PC-3 (cell line): ENCODE measurements at regions not wholly inside any gene's neighbourhood (a gene's known extent, or its start where the extent isn't known, plus 50 kb on each side); places are given as distances from the start of the nearest gene placed in this dataset.

Source experiments
- ATAC-seq: fragments of 200-7000 bp; cut with Tn5 transposase; 2 replicates; pipeline ENCODE4 v1.9.1; 2020; ENCODE audit warnings: mild to moderate bottlenecking, moderate library complexity
- BruUV-seq: library from RNA; stranded (reverse); fragments of 400-500 nt; replicated peaks from 2 replicates; lab custom pipeline; 2021; lab: Mats Ljungman, UMichigan
- CTCF ChIA-PET: fragments of 300-600 bp; sonication (Branson Sonifier 250); formaldehyde crosslinking; loops from one replicate; lab custom pipeline; 2022; ENCODE audit warnings: antibody characterized with exemption; lab: Charles Lee
- POLR2A ChIA-PET: fragments of 300-600 bp; sonication (Branson Sonifier 250); formaldehyde crosslinking; loops from one replicate; lab custom pipeline; 2022; ENCODE audit warnings: antibody characterized with exemption; ENCODE audit not compliant: unreplicated experiment; lab: Charles Lee
- DNase-seq: peaks from one replicate; pipeline ENCODE4 v3.0.0-alpha.2; 2015
- H2AFZ ChIP-seq: fragments of 300-600 bp; sonication (generic); 2 replicates; pipeline ENCODE4 v1.6.0; 2016; ENCODE audit warnings: antibody characterized with exemption, low read length
- H3F3A ChIP-seq: fragments of 300-600 bp; sonication (generic); one replicate; pipeline ENCODE4 v1.6.0; 2017; ENCODE audit warnings: antibody characterized with exemption, low read length, control low read depth, mild to moderate bottlenecking; ENCODE audit not compliant: unreplicated experiment
- H3K27ac ChIP-seq: fragments of 300-600 bp; sonication (generic); 2 replicates; pipeline ENCODE4 v1.5.1; 2016; ENCODE audit warnings: mild to moderate bottlenecking, low read length
- H3K27me3 ChIP-seq: fragments of 300-600 bp; sonication (generic); 2 replicates; pipeline ENCODE4 v1.6.1; 2016; ENCODE audit warnings: low read length, mixed read lengths
- H3K36me3 ChIP-seq: fragments of 300-600 bp; sonication (generic); 2 replicates; pipeline ENCODE4 v1.6.1; 2016; ENCODE audit warnings: low read depth, mixed run types, low read length, mixed read lengths
- H3K4me1 ChIP-seq: fragments of 300-600 bp; sonication (generic); 2 replicates; pipeline ENCODE4 v1.5.1; 2016; ENCODE audit warnings: low read length; ENCODE audit not compliant: insufficient read depth
- H3K4me2 ChIP-seq: fragments of 300-600 bp; sonication (generic); 2 replicates; pipeline ENCODE4 v1.6.0; 2016; ENCODE audit warnings: low read length
- H3K4me3 ChIP-seq: fragments of 300-600 bp; sonication (generic); 2 replicates; pipeline ENCODE4 v1.5.1; 2016; ENCODE audit warnings: mild to moderate bottlenecking, low read length, mixed read lengths
- H3K79me2 ChIP-seq: fragments of 300-600 bp; sonication (generic); 2 replicates; pipeline ENCODE4 v1.6.1; 2017; ENCODE audit warnings: low read length, mixed read lengths
- H3K9ac ChIP-seq: fragments of 300-600 bp; sonication (generic); 2 replicates; pipeline ENCODE4 v1.6.0; 2016; ENCODE audit warnings: mild to moderate bottlenecking, low read length
- H3K9me2 ChIP-seq: fragments of 300-600 bp; sonication (generic); replicated peaks from 2 replicates; pipeline ENCODE4 v1.6.1; 2016; ENCODE audit warnings: mixed run types, low read length, mixed read lengths
- H3K9me3 ChIP-seq: fragments of 300-600 bp; sonication (generic); 2 replicates; pipeline ENCODE4 v1.6.1; 2016; ENCODE audit warnings: low read length, mixed read lengths
- H4K20me1 ChIP-seq: fragments of 300-600 bp; sonication (generic); 2 replicates; pipeline ENCODE4 v1.6.1; 2016; ENCODE audit warnings: low read length, mixed read lengths
- CTCF ChIP-seq: fragments of 300-600 bp; sonication (generic); conservative IDR thresholded peaks from 2 replicates; pipeline ENCODE4 v1.5.1; 2017; ENCODE audit warnings: antibody characterized with exemption, low read depth, mild to moderate bottlenecking, low read length
- EZH2 ChIP-seq: fragments of 300-600 bp; sonication (generic); IDR thresholded peaks from one replicate; pipeline ENCODE4 v1.6.1; 2017; ENCODE audit warnings: antibody characterized with exemption, mild to moderate bottlenecking, low read length; ENCODE audit not compliant: unreplicated experiment
- EZH2phosphoT487 ChIP-seq: fragments of 300-600 bp; sonication (generic); IDR thresholded peaks from 2 replicates; pipeline ENCODE4 v1.6.1; 2018; ENCODE audit warnings: mild to moderate bottlenecking, antibody characterized with exemption, low read length, borderline replicate concordance
- intact Hi-C: fragments of 100-400 bp; cut with micrococcal nuclease; formaldehyde crosslinking; loops from 2 replicates; pipeline ENCODE4 v1.9.0; 2023

DNA sequence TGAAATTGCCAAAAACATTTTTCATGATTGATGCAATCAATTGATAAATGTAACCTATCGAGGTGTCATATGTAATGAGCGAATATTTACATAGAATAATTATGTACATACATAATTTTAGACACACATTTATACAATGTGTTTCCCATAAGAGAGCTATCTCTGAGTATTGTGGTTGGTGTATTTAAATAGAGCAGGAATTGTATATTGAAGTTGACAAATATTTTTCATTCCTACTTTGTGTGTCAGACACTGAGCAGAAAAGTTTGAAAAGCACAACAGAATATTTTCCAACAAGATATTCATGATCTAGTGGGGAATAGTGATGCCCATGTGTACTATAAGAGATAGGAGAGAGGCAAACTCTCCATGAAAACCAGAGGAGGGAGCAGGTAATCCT, 295.2 kb downstream of the ANKRD50 start:
- no peaks in the 10 kb centered on the region for H3K36me3 ChIP-seq
- CTCF ChIA-PET: no interaction called here
- H3K4me2 ChIP-seq: no peak overlapping the region
- no peaks in the 10 kb centered on the region for H3K9me3 ChIP-seq
- H3F3A ChIP-seq: peaks cover 4% of the 10 kb centered on the region
- H4K20me1 ChIP-seq: no peaks in the 10 kb centered on the region
- no peak overlapping the region for H3K9ac ChIP-seq
- intact Hi-C loops: no loop called here
- no peak overlapping the region for H3K27ac ChIP-seq
- H3K79me2 ChIP-seq: no peaks in the 10 kb centered on the region
- TF ChIP-seq CTCF (no peak), EZH2 (no peak), EZH2phosphoT487 (no peak)
- no TSS peak for BruUV-seq
- H3K4me1 ChIP-seq: peaks cover 28% of the 10 kb centered on the region
- DNase-seq: no peak
- H3K9me2 ChIP-seq: no peaks in the 10 kb centered on the region
- POLR2A ChIA-PET: no interaction called here
- H3K4me3 ChIP-seq: no peak overlapping the region
- no peak for ATAC-seq
- H3K27me3 ChIP-seq: no peaks in the 10 kb centered on the region
- no peak overlapping the region for H2AFZ ChIP-seq

- BruUV-seq: no TSS peak
- POLR2A ChIA-PET: no interaction called here
Observed at GRCh38 chr4:124420166-124420695, 292.3 kb downstream of the ANKRD50 start.

More at GRCh38 chr4:124420166-124420695, 292.3 kb downstream of the ANKRD50 start:
- H3K9me2 ChIP-seq: no peaks in the 10 kb centered on the region
- intact Hi-C loops: no loop called here
- DNase-seq: no peak
- no peaks in the 10 kb centered on the region for H3K36me3 ChIP-seq
- no peaks in the 10 kb centered on the region for H4K20me1 ChIP-seq
- CTCF ChIA-PET: no interaction called here
- TF ChIP-seq CTCF (no peak), EZH2 (no peak), EZH2phosphoT487 (no peak)
- H3K27ac ChIP-seq: no peak overlapping the region
- no peaks in the 10 kb centered on the region for H3K9me3 ChIP-seq
- H2AFZ ChIP-seq: no peak overlapping the region
- no peak overlapping the region for H3K9ac ChIP-seq
- H3K4me1 ChIP-seq: peaks cover 12% of the 10 kb centered on the region
- H3F3A ChIP-seq: peaks cover under 1% of the 10 kb centered on the region
- H3K4me2 ChIP-seq: no peak overlapping the region
- H3K4me3 ChIP-seq: no peak overlapping the region
- no peaks in the 10 kb centered on the region for H3K27me3 ChIP-seq
- no peak for ATAC-seq
- H3K79me2 ChIP-seq: no peaks in the 10 kb centered on the region
